LNCaP clone FGC (cell line): ENCODE measurements at regions not wholly inside any gene's neighbourhood (a gene's known extent, or its start where the extent isn't known, plus 50 kb on each side); places are given as distances from the start of the nearest gene placed in this dataset.

Source experiments
- DNase-seq: peaks from one replicate; pipeline ENCODE4 v3.0.0-alpha.2; 2011; ENCODE audit warnings: low read depth
- H3K4me3 ChIP-seq: 2 replicates; pipeline ENCODE4 v1.5.1; 2011; ENCODE audit warnings: mild to moderate bottlenecking, low read depth, low read length, control low read depth
- TF ChIP-seq, protein P1 (sequence below): IDR thresholded peaks from 2 replicates; pipeline ENCODE4 v1.5.1; 2012; ENCODE audit warnings: mild to moderate bottlenecking; ENCODE audit not compliant: control insufficient read depth, insufficient read depth; ENCODE audit errors: extremely low read depth

DNA sequence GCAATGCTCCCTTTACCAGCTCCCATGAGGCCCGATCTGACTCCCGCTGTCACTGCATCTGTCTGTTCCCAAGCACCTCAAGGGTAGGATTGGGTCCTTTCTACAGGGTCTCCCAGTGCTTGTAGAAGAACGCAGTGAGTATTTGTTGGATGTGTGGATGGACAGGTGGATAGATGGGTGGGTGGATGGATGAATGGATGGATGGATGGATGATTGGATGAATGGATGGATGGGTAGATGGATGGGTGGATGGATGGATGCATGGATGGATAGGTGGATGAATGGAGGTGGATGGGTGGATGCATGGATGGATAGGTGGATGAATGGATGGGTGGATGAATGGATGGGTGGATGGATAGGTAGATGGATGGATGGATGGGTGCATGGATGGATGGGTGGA is 91.6 kb downstream of the HS1BP3 start:
- no peak for DNase-seq
- no peak overlapping the region for H3K4me3 ChIP-seq
- TF ChIP-seq, protein P1, sequence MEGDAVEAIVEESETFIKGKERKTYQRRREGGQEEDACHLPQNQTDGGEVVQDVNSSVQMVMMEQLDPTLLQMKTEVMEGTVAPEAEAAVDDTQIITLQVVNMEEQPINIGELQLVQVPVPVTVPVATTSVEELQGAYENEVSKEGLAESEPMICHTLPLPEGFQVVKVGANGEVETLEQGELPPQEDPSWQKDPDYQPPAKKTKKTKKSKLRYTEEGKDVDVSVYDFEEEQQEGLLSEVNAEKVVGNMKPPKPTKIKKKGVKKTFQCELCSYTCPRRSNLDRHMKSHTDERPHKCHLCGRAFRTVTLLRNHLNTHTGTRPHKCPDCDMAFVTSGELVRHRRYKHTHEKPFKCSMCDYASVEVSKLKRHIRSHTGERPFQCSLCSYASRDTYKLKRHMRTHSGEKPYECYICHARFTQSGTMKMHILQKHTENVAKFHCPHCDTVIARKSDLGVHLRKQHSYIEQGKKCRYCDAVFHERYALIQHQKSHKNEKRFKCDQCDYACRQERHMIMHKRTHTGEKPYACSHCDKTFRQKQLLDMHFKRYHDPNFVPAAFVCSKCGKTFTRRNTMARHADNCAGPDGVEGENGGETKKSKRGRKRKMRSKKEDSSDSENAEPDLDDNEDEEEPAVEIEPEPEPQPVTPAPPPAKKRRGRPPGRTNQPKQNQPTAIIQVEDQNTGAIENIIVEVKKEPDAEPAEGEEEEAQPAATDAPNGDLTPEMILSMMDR: no peak

DNA sequence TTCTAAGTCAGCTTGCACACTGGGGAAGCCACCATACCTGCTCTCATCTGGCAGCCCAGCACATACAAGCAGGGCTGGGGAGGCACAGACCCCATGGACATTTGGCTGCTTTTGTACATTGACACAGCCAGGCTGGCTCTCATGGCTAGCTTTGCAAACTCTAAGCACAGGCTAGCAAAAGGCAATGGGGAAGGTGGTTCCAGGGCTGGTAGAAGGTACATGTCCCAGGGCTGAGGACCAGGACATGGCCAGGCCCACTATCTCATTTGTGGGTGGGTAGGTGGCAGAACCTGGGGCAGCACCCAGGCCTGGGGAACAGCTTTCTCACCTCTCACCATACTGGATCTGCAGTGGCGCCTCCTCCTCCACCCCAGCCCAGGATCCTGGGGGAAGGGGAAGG is 90.9 kb downstream of the HS1BP3 start:
- DNase-seq: no peak
- H3K4me3 ChIP-seq: no peak overlapping the region
- TF ChIP-seq, protein P1: no peak

- no peak overlapping the region for H3K4me3 ChIP-seq
- TF ChIP-seq, protein P1: no peak
- no peak for DNase-seq
Observed at GRCh38 chr2:20560891-20561636, 89.8 kb downstream of the HS1BP3 start.

- TF ChIP-seq, protein P1: no peak
- no peak for DNase-seq
Observed at GRCh38 chr2:20561637-20562454, 89.1 kb downstream of the HS1BP3 start.

DNA sequence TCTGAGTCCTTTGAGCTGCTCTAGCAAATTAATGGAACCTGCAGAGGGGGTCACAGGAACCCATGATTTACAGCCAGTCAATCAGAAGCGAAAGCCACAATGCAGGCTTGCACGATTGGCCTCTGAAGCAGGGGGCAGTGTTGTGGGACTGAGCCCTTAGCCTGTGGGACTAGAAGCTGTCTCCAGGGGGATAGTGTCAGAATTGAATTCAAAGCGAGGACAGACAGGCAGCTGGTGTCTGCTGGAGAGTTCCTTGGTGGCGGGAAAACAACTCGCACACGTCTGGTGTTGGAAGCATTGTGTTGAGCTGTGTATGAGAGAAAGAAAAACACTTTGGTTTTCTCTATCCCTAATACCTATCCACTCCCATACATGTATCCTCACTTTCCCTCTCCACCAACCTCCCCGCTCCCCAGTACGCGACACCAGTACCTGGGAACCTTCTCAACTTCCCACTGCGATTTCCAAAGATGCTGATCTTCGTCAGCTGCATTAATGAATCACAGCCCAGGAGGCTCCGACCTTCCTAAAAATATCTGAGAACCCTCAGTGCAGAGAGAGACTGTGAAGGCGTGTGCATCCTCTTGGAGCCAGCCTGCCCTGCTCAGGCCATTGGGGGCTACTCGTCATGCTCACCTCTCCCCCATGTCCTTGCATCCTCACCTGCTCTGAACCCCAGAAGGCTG is 88.2 kb downstream of the HS1BP3 start:
- no peak for DNase-seq
- TF ChIP-seq, protein P1: no peak
- no peak overlapping the region for H3K4me3 ChIP-seq

More at GRCh38 chr2:20561637-20562454, 89.1 kb downstream of the HS1BP3 start:
- no peak overlapping the region for H3K4me3 ChIP-seq

GRCh38 chr2:20563251-20563650 is 87.6 kb downstream of the HS1BP3 start:
- no peak overlapping the region for H3K4me3 ChIP-seq
- no peak for DNase-seq
- TF ChIP-seq, protein P1: no peak
